ENCODE measurements at regions not wholly inside any gene's neighbourhood (a gene's known extent, or its start where the extent isn't known, plus 50 kb on each side); places are given as distances from the start of the nearest gene placed in this dataset.

GRCh38 chr10:111556666-111557065 lies 479.8 kb downstream of the ADRA2A start:
- intact Hi-C loops (cut with micrococcal nuclease), result no loop called here
- no peak for DNase-seq (ENCODE audit: low read depth, low spot score)
- ChIA-PET CTCF (no interaction called here), POLR2A (no interaction called here)
- H3K9me3 ChIP-seq (replicated peaks; ENCODE audit: control insufficient read depth, insufficient read depth, low read length), result peaks cover 6% of the 10 kb centered on the region
- no TSS peak for BruUV-seq (replicated peaks)
- no peak overlapping the region for H3K4me3 ChIP-seq (replicated peaks in 1 of 3; ENCODE audit: insufficient read depth in 1 of 3, low read depth in 1 of 3, low read length in 3 of 3)
- no peaks in the 10 kb centered on the region for H3K9me1 ChIP-seq (replicated peaks; ENCODE audit: control insufficient read depth, extremely low read depth, insufficient read depth, low read length)
- dilution Hi-C loops (cut with MboI; ENCODE audit: extremely low pct_ligation_motif_present, low sequenced_read_pairs), result no loop called here
- FAIRE-seq, result no peak
- no peaks in the 10 kb centered on the region for H4K20me1 ChIP-seq (replicated peaks; ENCODE audit: control insufficient read depth, extremely low read depth, insufficient read depth, low read length)
- TF ChIP-seq FOS (IDR thresholded peaks at IDR 0.05; ENCODE audit: borderline replicate concordance, insufficient read depth, low read length) (no peak), JUN (IDR thresholded peaks at IDR 0.05; ENCODE audit: borderline replicate concordance, insufficient read depth, insufficient read length, low read depth) (no peak), MYC (IDR thresholded peaks at IDR 0.05; ENCODE audit: low read depth, low read length) (no peak), POLR2A (IDR thresholded peaks at IDR 0.05; ENCODE audit: low read depth, low read length) (no peak), POLR2AphosphoS5 (IDR thresholded peaks at IDR 0.05; ENCODE audit: insufficient read depth, low read depth, low read length) (no peak), EZH2 (IDR thresholded peaks at IDR 0.05; ENCODE audit: borderline replicate concordance, low read depth, low read length, severe bottlenecking) (no peak), GATA2 (IDR thresholded peaks at IDR 0.05; ENCODE audit: insufficient read depth, insufficient read length, low read depth, low read length) (no peak), MAX (IDR thresholded peaks at IDR 0.05; ENCODE audit: insufficient read depth, insufficient read length) (no peak), CTCF (IDR thresholded peaks at IDR 0.05; ENCODE audit: extremely low read depth in 1 of 2, insufficient read depth in 1 of 2, low read depth in 1 of 2, low read length in 2 of 2) (no peak)
- no peak overlapping the region for H3K27ac ChIP-seq (ENCODE audit: insufficient read depth, low read depth, low read length)
- H3K27me3 ChIP-seq (ENCODE audit: control insufficient read depth in 2 of 2, insufficient read depth in 2 of 2, low read length in 2 of 2), result no peaks in the 10 kb centered on the region
- no peaks in the 10 kb centered on the region for H3K79me2 ChIP-seq (ENCODE audit: control insufficient read depth, insufficient read depth, low read length)
- H3K9ac ChIP-seq (replicated peaks; ENCODE audit: extremely low read depth, insufficient read depth, low read length), result no peak overlapping the region
- H2AFZ ChIP-seq (ENCODE audit: low read depth, low read length), result no peak overlapping the region
- no peaks in the 10 kb centered on the region for H3K36me3 ChIP-seq (ENCODE audit: control insufficient read depth in 2 of 2, extremely low read depth in 1 of 2, insufficient read depth in 2 of 2, low read length in 2 of 2)
- no peaks in the 10 kb centered on the region for H3K4me1 ChIP-seq (ENCODE audit: control insufficient read depth, extremely low read depth, insufficient read depth, low read length)
- H3K4me2 ChIP-seq (ENCODE audit: insufficient read depth, low read length), result no peak overlapping the region

Measured in endothelial cell of umbilical vein (primary cell).